Thyroid gland (tissue), 4 donors: ENCODE measurements at regions not wholly inside any gene's neighbourhood (a gene's known extent, or its start where the extent isn't known, plus 50 kb on each side); places are given as distances from the start of the nearest gene placed in this dataset.

ENCODE experiments used
- POLR2A ChIP-seq, 2 donors: fragments of 450-650 bp; IDR thresholded peaks; one replicate each; pipeline ENCODE4 v1.6.1; 2017; ENCODE audit warnings: antibody characterized with exemption in 2 of 2, mild to moderate bottlenecking in 2 of 2, moderate library complexity in 1 of 2
- TF ChIP-seq, protein P1 (sequence below), 6 experiments: fragments of 200-600 bp in 3 of 6; fragments of 450-650 bp in 3 of 6; sonication (generic) in 3 of 6; IDR thresholded peaks; one replicate each; pipeline ENCODE4 v1.5.1; 2016 to 2019; ENCODE audit warnings: antibody characterized with exemption in 6 of 6, mild to moderate bottlenecking in 2 of 6, inconsistent platforms in 1 of 6, moderate library complexity in 1 of 6

DNA sequence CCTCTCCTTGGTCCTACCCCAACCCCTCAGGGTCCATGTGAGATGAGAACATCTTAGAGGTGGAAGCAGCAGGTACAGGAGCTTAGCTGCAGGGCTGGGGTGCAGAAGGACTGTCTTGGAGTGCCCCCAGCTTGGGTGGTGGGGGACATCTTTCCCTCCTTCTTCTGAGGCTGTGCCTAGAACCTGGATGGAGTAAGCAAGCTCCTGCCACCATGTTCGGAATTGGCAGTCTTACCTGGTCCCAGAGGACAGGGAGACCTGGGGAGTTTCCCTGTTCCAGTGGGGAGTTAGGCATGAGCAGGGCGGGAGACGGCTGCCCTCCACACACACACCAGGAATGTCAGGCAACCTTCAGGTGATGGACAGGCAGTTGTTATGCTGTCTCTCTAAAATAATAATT, 131.0 kb upstream of the COPS8 start:
- TF ChIP-seq, protein P1, sequence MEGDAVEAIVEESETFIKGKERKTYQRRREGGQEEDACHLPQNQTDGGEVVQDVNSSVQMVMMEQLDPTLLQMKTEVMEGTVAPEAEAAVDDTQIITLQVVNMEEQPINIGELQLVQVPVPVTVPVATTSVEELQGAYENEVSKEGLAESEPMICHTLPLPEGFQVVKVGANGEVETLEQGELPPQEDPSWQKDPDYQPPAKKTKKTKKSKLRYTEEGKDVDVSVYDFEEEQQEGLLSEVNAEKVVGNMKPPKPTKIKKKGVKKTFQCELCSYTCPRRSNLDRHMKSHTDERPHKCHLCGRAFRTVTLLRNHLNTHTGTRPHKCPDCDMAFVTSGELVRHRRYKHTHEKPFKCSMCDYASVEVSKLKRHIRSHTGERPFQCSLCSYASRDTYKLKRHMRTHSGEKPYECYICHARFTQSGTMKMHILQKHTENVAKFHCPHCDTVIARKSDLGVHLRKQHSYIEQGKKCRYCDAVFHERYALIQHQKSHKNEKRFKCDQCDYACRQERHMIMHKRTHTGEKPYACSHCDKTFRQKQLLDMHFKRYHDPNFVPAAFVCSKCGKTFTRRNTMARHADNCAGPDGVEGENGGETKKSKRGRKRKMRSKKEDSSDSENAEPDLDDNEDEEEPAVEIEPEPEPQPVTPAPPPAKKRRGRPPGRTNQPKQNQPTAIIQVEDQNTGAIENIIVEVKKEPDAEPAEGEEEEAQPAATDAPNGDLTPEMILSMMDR (IDR thresholded peaks at IDR 0.05), result no peak
- no peak for TF ChIP-seq POLR2A (IDR thresholded peaks at IDR 0.05)
